ENCODE measurements at regions not wholly inside any gene's neighbourhood (a gene's known extent, or its start where the extent isn't known, plus 50 kb on each side); places are given as distances from the start of the nearest gene placed in this dataset.

GRCh38 chr4:18394656-18395055, 373.1 kb upstream of the LCORL start:
- ChIA-PET POLR2A (no interaction called here), CTCF (no interaction called here)
- Histone ChIP-seq H3K4me2 (ENCODE audit: insufficient read depth, low read length) (no peak overlapping the region), H3K27ac (ENCODE audit: insufficient read depth, low read depth, low read length) (no peak overlapping the region), H3K36me3 (ENCODE audit: control insufficient read depth in 2 of 2, extremely low read depth in 1 of 2, insufficient read depth in 2 of 2, low read length in 2 of 2) (no peaks in the 10 kb centered on the region), H3K9me3 (replicated peaks; ENCODE audit: control insufficient read depth, insufficient read depth, low read length) (no peaks in the 10 kb centered on the region), H3K4me1 (ENCODE audit: control insufficient read depth, extremely low read depth, insufficient read depth, low read length) (peaks cover 5% of the 10 kb centered on the region), H4K20me1 (replicated peaks; ENCODE audit: control insufficient read depth, extremely low read depth, insufficient read depth, low read length) (no peaks in the 10 kb centered on the region), H3K9ac (replicated peaks; ENCODE audit: extremely low read depth, insufficient read depth, low read length) (no peak overlapping the region), H3K9me1 (replicated peaks; ENCODE audit: control insufficient read depth, extremely low read depth, insufficient read depth, low read length) (no peaks in the 10 kb centered on the region), H3K4me3 (replicated peaks in 1 of 3; ENCODE audit: insufficient read depth in 1 of 3, low read depth in 1 of 3, low read length in 3 of 3) (no peak overlapping the region), H2AFZ (ENCODE audit: low read depth, low read length) (no peak overlapping the region), H3K79me2 (ENCODE audit: control insufficient read depth, insufficient read depth, low read length) (no peaks in the 10 kb centered on the region), H3K27me3 (ENCODE audit: control insufficient read depth in 2 of 2, insufficient read depth in 2 of 2, low read length in 2 of 2) (no peaks in the 10 kb centered on the region)
- intact Hi-C loops (cut with micrococcal nuclease), result no loop called here
- FAIRE-seq, result no peak
- TF ChIP-seq JUN (IDR thresholded peaks at IDR 0.05; ENCODE audit: borderline replicate concordance, insufficient read depth, insufficient read length, low read depth) (no peak), GATA2 (IDR thresholded peaks at IDR 0.05; ENCODE audit: insufficient read depth, insufficient read length, low read depth, low read length) (no peak), CTCF (IDR thresholded peaks at IDR 0.05; ENCODE audit: extremely low read depth in 1 of 2, insufficient read depth in 1 of 2, low read depth in 1 of 2, low read length in 2 of 2) (no peak), FOS (IDR thresholded peaks at IDR 0.05; ENCODE audit: borderline replicate concordance, insufficient read depth, low read length) (no peak), MYC (IDR thresholded peaks at IDR 0.05; ENCODE audit: low read depth, low read length) (no peak), POLR2A (IDR thresholded peaks at IDR 0.05; ENCODE audit: low read depth, low read length) (no peak), POLR2AphosphoS5 (IDR thresholded peaks at IDR 0.05; ENCODE audit: insufficient read depth, low read depth, low read length) (no peak), EZH2 (IDR thresholded peaks at IDR 0.05; ENCODE audit: borderline replicate concordance, low read depth, low read length, severe bottlenecking) (no peak)
- TF ChIP-seq, protein P1, sequence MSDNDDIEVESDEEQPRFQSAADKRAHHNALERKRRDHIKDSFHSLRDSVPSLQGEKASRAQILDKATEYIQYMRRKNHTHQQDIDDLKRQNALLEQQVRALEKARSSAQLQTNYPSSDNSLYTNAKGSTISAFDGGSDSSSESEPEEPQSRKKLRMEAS (IDR thresholded peaks at IDR 0.05; ENCODE audit: insufficient read depth, insufficient read length), result no peak
- DNase-seq (ENCODE audit: low read depth, low spot score), result no peak
- BruUV-seq (replicated peaks), result no TSS peak
- dilution Hi-C loops (cut with MboI; ENCODE audit: extremely low pct_ligation_motif_present, low sequenced_read_pairs), result no loop called here

Measured in endothelial cell of umbilical vein (primary cell).